ENCODE measurements at regions not wholly inside any gene's neighbourhood (a gene's known extent, or its start where the extent isn't known, plus 50 kb on each side); places are given as distances from the start of the nearest gene placed in this dataset.

DNA sequence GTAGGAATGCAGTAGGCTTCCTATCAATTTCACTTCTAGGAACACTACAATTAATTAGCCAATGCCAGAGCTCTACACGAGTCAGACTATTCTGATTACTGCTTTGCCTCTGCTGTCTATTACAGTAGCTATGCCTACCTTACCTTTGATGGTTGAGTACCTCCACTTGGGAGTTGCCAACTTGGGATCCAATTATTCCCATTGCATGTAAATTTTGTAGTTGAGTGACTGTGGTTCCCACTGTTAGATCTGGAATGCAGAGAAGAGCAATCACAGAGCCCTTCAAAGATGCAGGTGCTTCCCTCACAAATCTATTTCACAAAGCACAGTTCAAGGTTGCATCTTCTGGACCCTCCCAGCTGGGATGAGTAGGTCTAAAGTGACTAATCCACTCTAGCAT is 62.9 kb upstream of the AASS start:
- TF ChIP-seq ISL1 (CRISPR knock-in tag; IDR thresholded peaks at IDR 0.05) (no peak), GLIS3 (CRISPR knock-in tag; IDR thresholded peaks at IDR 0.05) (no peak), RARB (CRISPR knock-in tag; IDR thresholded peaks at IDR 0.05) (no peak), ZNF565 (CRISPR knock-in tag; conservative IDR thresholded peaks at IDR 0.05; ENCODE audit: low read depth) (no peak)

Measured in SK-N-SH treated with all-trans-retinoic acid at 6 μM for 48 hours (cell line).